ENCODE measurements at regions not wholly inside any gene's neighbourhood (a gene's known extent, or its start where the extent isn't known, plus 50 kb on each side); places are given as distances from the start of the nearest gene placed in this dataset.

- DNase-seq (peak; percentile 37 to 90), FAIRE-seq (no peak)
Measured at GRCh38 chr17:71180801-71181385, 939.9 kb upstream of the SOX9 start.

GRCh38 chr17:71183066-71183660, 937.7 kb upstream of the SOX9 start:
- H3K4me1 ChIP-seq (ENCODE audit: control insufficient read depth in 3 of 3, insufficient read depth in 2 of 3, low read depth in 1 of 3, low read length in 2 of 3), result peaks cover 0 to 3% (median 3%) of the 10 kb centered on the region in 3 donors
- no peaks in the 10 kb centered on the region for H3K36me3 ChIP-seq (ENCODE audit: control insufficient read depth in 3 of 3, insufficient read depth in 2 of 3, low read depth in 1 of 3, low read length in 3 of 3)
- H3K4me3 ChIP-seq (ENCODE audit: low read depth in 1 of 3, low read length in 3 of 3), result no peak overlapping the region
- no peaks in the 10 kb centered on the region for H3K27me3 ChIP-seq (ENCODE audit: control insufficient read depth in 3 of 3, insufficient read depth in 3 of 3, low read length in 3 of 3)
- WGBS, 3 donors, result 19 to 58% (median 34%) methylated on average over 4 of the region's 4 CpGs
- DNase-seq (peak; percentile 16 to 74), FAIRE-seq (no peak)
- H3K27ac ChIP-seq (ENCODE audit: low read depth in 1 of 3, low read length in 2 of 3), result no peak overlapping the region
- no peaks in the 10 kb centered on the region for H3K9me3 ChIP-seq (ENCODE audit: control insufficient read depth in 2 of 2, insufficient read depth in 1 of 2, low read depth in 1 of 2, low read length in 1 of 2)

More at GRCh38 chr17:71180801-71181385, 939.9 kb upstream of the SOX9 start:
- Histone ChIP-seq H3K27ac (ENCODE audit: low read depth in 1 of 3, low read length in 2 of 3) (no peak overlapping the region), H3K36me3 (ENCODE audit: control insufficient read depth in 3 of 3, insufficient read depth in 2 of 3, low read depth in 1 of 3, low read length in 3 of 3) (no peaks in the 10 kb centered on the region), H3K4me3 (ENCODE audit: low read depth in 1 of 3, low read length in 3 of 3) (no peak overlapping the region), H3K27me3 (ENCODE audit: control insufficient read depth in 3 of 3, insufficient read depth in 3 of 3, low read length in 3 of 3) (no peaks in the 10 kb centered on the region), H3K9me3 (ENCODE audit: control insufficient read depth in 2 of 2, insufficient read depth in 1 of 2, low read depth in 1 of 2, low read length in 1 of 2) (no peaks in the 10 kb centered on the region), H3K4me1 (ENCODE audit: control insufficient read depth in 3 of 3, insufficient read depth in 2 of 3, low read depth in 1 of 3, low read length in 2 of 3) (peaks cover 0 to 6% (median 3%) of the 10 kb centered on the region in 3 donors)
- WGBS, 3 donors, result 13 to 29% (median 27%) methylated on average over 6 of the region's 6 CpGs

- H3K36me3 ChIP-seq (ENCODE audit: control insufficient read depth in 3 of 3, insufficient read depth in 2 of 3, low read depth in 1 of 3, low read length in 3 of 3), result no peaks in the 10 kb centered on the region
- no peak overlapping the region for H3K27ac ChIP-seq (ENCODE audit: low read depth in 1 of 3, low read length in 2 of 3)
- WGBS, 3 donors, result 83 to 90% (median 87%) methylated on average over 4 of the region's 4 CpGs
- peaks cover 0 to 3% (median 3%) of the 10 kb centered on the region in 3 donors for H3K4me1 ChIP-seq (ENCODE audit: control insufficient read depth in 3 of 3, insufficient read depth in 2 of 3, low read depth in 1 of 3, low read length in 2 of 3)
- H3K27me3 ChIP-seq (ENCODE audit: control insufficient read depth in 3 of 3, insufficient read depth in 3 of 3, low read length in 3 of 3), result no peaks in the 10 kb centered on the region
- FAIRE-seq, result no peak
- no peak for DNase-seq
- H3K4me3 ChIP-seq (ENCODE audit: low read depth in 1 of 3, low read length in 3 of 3), result no peak overlapping the region
- no peaks in the 10 kb centered on the region for H3K9me3 ChIP-seq (ENCODE audit: control insufficient read depth in 2 of 2, insufficient read depth in 1 of 2, low read depth in 1 of 2, low read length in 1 of 2)
Measured at GRCh38 chr17:71184716-71185115, 936.1 kb upstream of the SOX9 start.

GRCh38 chr17:71187145-71187878, 933.5 kb upstream of the SOX9 start:
- no peak for FAIRE-seq

GRCh38 chr17:71188811-71189492, 931.9 kb upstream of the SOX9 start:
- no peaks in the 10 kb centered on the region for H3K9me3 ChIP-seq (ENCODE audit: control insufficient read depth in 2 of 2, insufficient read depth in 1 of 2, low read depth in 1 of 2, low read length in 1 of 2)
- 69 to 84% (median 75%) methylated on average over 2 of the region's 2 CpGs for WGBS, 3 donors
- no peaks in the 10 kb centered on the region for H3K36me3 ChIP-seq (ENCODE audit: control insufficient read depth in 3 of 3, insufficient read depth in 2 of 3, low read depth in 1 of 3, low read length in 3 of 3)
- no peak for FAIRE-seq
- no peaks in the 10 kb centered on the region for H3K4me1 ChIP-seq (ENCODE audit: control insufficient read depth in 3 of 3, insufficient read depth in 2 of 3, low read depth in 1 of 3, low read length in 2 of 3)
- H3K27me3 ChIP-seq (ENCODE audit: control insufficient read depth in 3 of 3, insufficient read depth in 3 of 3, low read length in 3 of 3), result no peaks in the 10 kb centered on the region
- H3K4me3 ChIP-seq (ENCODE audit: low read depth in 1 of 3, low read length in 3 of 3), result no peak overlapping the region
- H3K27ac ChIP-seq (ENCODE audit: low read depth in 1 of 3, low read length in 2 of 3), result no peak overlapping the region
- no peak for DNase-seq

More at GRCh38 chr17:71187145-71187878, 933.5 kb upstream of the SOX9 start:
- Histone ChIP-seq H3K4me1 (ENCODE audit: control insufficient read depth in 3 of 3, insufficient read depth in 2 of 3, low read depth in 1 of 3, low read length in 2 of 3) (peaks cover 0 to 3% (median 3%) of the 10 kb centered on the region in 3 donors), H3K9me3 (ENCODE audit: control insufficient read depth in 2 of 2, insufficient read depth in 1 of 2, low read depth in 1 of 2, low read length in 1 of 2) (no peaks in the 10 kb centered on the region), H3K4me3 (ENCODE audit: low read depth in 1 of 3, low read length in 3 of 3) (no peak overlapping the region), H3K36me3 (ENCODE audit: control insufficient read depth in 3 of 3, insufficient read depth in 2 of 3, low read depth in 1 of 3, low read length in 3 of 3) (no peaks in the 10 kb centered on the region), H3K27me3 (ENCODE audit: control insufficient read depth in 3 of 3, insufficient read depth in 3 of 3, low read length in 3 of 3) (no peaks in the 10 kb centered on the region), H3K27ac (ENCODE audit: low read depth in 1 of 3, low read length in 2 of 3) (no peak overlapping the region)
- no peak for DNase-seq
- 82 to 93% (median 88%) methylated on average over 8 of the region's 8 CpGs for WGBS, 3 donors

GRCh38 chr17:71189493-71189831, 931.4 kb upstream of the SOX9 start:
- H3K27me3 ChIP-seq (ENCODE audit: control insufficient read depth in 3 of 3, insufficient read depth in 3 of 3, low read length in 3 of 3), result no peaks in the 10 kb centered on the region
- no peak overlapping the region for H3K27ac ChIP-seq (ENCODE audit: low read depth in 1 of 3, low read length in 2 of 3)
- no peaks in the 10 kb centered on the region for H3K9me3 ChIP-seq (ENCODE audit: control insufficient read depth in 2 of 2, insufficient read depth in 1 of 2, low read depth in 1 of 2, low read length in 1 of 2)
- H3K36me3 ChIP-seq (ENCODE audit: control insufficient read depth in 3 of 3, insufficient read depth in 2 of 3, low read depth in 1 of 3, low read length in 3 of 3), result no peaks in the 10 kb centered on the region
- DNase-seq, result no peak
- H3K4me3 ChIP-seq (ENCODE audit: low read depth in 1 of 3, low read length in 3 of 3), result no peak overlapping the region
- 80 to 85% (median 83%) methylated on average over 4 of the region's 4 CpGs for WGBS, 3 donors
- FAIRE-seq, result no peak
- H3K4me1 ChIP-seq (ENCODE audit: control insufficient read depth in 3 of 3, insufficient read depth in 2 of 3, low read depth in 1 of 3, low read length in 2 of 3), result no peaks in the 10 kb centered on the region

GRCh38 chr17:71192039-71192555, 928.7 kb upstream of the SOX9 start:
- H3K4me3 ChIP-seq (ENCODE audit: low read depth in 1 of 3, low read length in 3 of 3), result no peak overlapping the region
- no peak for FAIRE-seq

GRCh38 chr17:71192848-71193247, 928.0 kb upstream of the SOX9 start:
- Histone ChIP-seq H3K27me3 (ENCODE audit: control insufficient read depth in 3 of 3, insufficient read depth in 3 of 3, low read length in 3 of 3) (no peaks in the 10 kb centered on the region), H3K9me3 (ENCODE audit: control insufficient read depth in 2 of 2, insufficient read depth in 1 of 2, low read depth in 1 of 2, low read length in 1 of 2) (no peaks in the 10 kb centered on the region), H3K27ac (ENCODE audit: low read depth in 1 of 3, low read length in 2 of 3) (no peak overlapping the region), H3K4me3 (ENCODE audit: low read depth in 1 of 3, low read length in 3 of 3) (no peak overlapping the region), H3K4me1 (ENCODE audit: control insufficient read depth in 3 of 3, insufficient read depth in 2 of 3, low read depth in 1 of 3, low read length in 2 of 3) (no peaks in the 10 kb centered on the region), H3K36me3 (ENCODE audit: control insufficient read depth in 3 of 3, insufficient read depth in 2 of 3, low read depth in 1 of 3, low read length in 3 of 3) (no peaks in the 10 kb centered on the region)
- 74 to 92% (median 83%) methylated on average over 2 of the region's 2 CpGs for WGBS, 3 donors
- no peak for DNase-seq
- FAIRE-seq, result no peak

More at GRCh38 chr17:71192039-71192555, 928.7 kb upstream of the SOX9 start:
- Histone ChIP-seq H3K27ac (ENCODE audit: low read depth in 1 of 3, low read length in 2 of 3) (no peak overlapping the region), H3K27me3 (ENCODE audit: control insufficient read depth in 3 of 3, insufficient read depth in 3 of 3, low read length in 3 of 3) (no peaks in the 10 kb centered on the region), H3K4me1 (ENCODE audit: control insufficient read depth in 3 of 3, insufficient read depth in 2 of 3, low read depth in 1 of 3, low read length in 2 of 3) (no peaks in the 10 kb centered on the region), H3K36me3 (ENCODE audit: control insufficient read depth in 3 of 3, insufficient read depth in 2 of 3, low read depth in 1 of 3, low read length in 3 of 3) (no peaks in the 10 kb centered on the region), H3K9me3 (ENCODE audit: control insufficient read depth in 2 of 2, insufficient read depth in 1 of 2, low read depth in 1 of 2, low read length in 1 of 2) (no peaks in the 10 kb centered on the region)
- no peak for DNase-seq
- WGBS, 3 donors, result 29 to 50% (median 37%) methylated on average over 2 of the region's 2 CpGs
